GM20431 (cell line): ENCODE measurements at regions not wholly inside any gene's neighbourhood (a gene's known extent, or its start where the extent isn't known, plus 50 kb on each side); places are given as distances from the start of the nearest gene placed in this dataset.
"Not testable (repeated sequence)": the region's sequence is repeated elsewhere in the genome, so short reads cannot be mapped to it uniquely, and the experiment has no call there.

Experiments
- in situ Hi-C: fragments of 300-500 bp; cut with MseI, MboI; formaldehyde crosslinking; loops from one replicate; pipeline ENCODE4 v1.15.0; 2020; ENCODE audit warnings: low sequenced_read_pairs; ENCODE audit not compliant: unreplicated experiment

GRCh38 chr13:68892596-68892995 is 1215.0 kb upstream of the ATXN8OS start:
- in situ Hi-C loops: not testable (repeated sequence)

DNA sequence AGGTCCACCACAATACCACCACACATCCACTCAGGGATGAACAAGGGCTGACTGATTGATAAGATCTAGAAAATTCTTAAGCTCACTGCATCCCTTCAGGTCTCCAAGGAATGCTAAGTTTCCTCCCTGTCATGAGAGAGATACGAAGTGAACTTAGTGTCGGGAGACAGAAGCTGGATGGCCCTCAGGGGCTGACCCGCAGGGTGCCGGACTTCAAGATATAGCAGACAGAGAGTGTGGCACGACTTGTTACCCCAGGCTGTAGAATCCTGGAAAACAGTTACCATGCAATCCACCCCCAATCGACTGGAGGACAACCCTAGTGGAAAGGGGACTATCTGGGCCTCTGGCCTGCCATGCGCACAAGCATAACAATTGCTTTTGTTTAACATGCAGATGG is 1217.5 kb upstream of the ATXN8OS start:
- in situ Hi-C loops: not testable (repeated sequence)

DNA sequence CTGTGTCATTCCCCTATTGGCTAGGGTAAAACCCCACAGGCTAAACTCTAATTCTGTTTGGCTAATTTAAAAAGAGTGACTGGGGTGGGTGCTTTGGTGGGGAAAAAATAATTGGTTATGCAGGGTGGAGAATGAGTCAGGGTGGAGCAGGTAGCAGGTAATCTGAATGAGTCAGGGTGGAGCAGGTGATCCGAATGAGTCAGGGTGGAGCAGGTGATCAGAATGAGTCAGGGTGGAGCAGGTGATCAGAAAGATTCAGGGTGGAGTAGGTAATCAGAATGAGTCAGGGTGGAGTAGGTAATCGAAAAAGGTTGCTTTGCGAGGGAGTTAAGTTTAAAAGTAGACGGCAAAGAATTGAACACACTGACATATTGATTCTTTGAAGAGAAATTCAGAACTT is 1218.8 kb upstream of the ATXN8OS start:
- in situ Hi-C loops: no loop called here

DNA sequence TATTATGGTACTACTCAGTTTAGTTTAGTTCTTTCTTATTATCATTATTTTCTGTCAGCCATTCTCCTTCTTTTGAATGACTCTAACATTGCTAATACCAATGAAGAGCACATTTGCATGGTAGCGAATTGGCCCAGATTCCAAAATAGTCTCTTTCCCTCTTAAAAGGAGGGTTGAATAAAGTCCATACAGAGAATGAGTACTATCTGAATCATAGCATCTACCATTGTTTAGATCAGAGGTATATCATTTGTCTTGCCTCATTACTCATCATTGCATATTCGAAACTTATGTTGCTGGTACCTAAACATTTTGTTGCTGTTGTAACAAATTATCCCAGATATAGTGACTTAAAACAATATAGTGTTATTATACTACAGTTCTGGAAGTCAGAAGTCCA is 1235.3 kb upstream of the ATXN8OS start:
- in situ Hi-C loops: no loop called here

DNA sequence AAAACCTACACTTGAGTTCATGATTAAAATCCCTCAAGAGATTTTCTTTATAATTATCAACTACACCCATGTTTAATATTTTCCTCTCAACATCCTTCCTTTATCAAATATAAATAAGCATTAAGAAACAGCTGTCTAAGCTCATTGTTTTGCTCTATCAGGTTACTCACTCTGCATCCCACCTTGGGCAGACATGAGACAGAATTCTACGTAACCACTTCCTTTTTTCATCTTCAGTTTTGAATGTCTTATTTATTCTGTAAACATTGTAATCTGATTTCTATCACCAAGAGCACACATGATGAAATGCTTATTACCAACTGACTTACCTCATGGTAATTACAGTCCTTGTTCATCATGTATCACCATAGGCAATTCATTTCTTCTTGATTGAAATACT is 1256.6 kb upstream of the ATXN8OS start:
- in situ Hi-C loops: no loop called here

- in situ Hi-C loops: no loop called here
Observed at GRCh38 chr13:68850160-68850559, 1257.5 kb upstream of the ATXN8OS start.

DNA sequence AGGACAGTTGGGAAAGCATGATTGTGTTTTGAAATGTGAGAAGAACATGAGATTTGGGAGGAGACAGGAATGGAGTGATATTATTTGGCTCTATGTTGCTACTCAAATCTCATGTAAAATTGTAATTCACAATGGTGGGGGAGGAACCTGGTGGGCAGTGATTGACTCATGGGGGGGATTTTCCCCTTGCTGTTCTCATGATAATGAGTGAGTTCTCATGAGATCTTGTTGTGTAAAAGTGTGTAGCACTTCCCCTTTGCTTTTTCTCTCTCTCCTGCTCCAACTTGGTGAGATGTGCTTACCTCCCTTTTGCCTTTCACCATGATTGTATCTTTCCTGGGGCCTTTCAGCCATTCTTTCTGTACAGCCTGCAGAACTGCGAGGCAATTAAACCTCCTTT is 1261.0 kb upstream of the ATXN8OS start:
- in situ Hi-C loops: no loop called here

GRCh38 chr13:68834375-68834774 is 1273.3 kb upstream of the ATXN8OS start:
- in situ Hi-C loops: no loop called here

- in situ Hi-C loops: no loop called here
Observed at GRCh38 chr13:68816715-68817114, 1290.9 kb upstream of the ATXN8OS start.

DNA sequence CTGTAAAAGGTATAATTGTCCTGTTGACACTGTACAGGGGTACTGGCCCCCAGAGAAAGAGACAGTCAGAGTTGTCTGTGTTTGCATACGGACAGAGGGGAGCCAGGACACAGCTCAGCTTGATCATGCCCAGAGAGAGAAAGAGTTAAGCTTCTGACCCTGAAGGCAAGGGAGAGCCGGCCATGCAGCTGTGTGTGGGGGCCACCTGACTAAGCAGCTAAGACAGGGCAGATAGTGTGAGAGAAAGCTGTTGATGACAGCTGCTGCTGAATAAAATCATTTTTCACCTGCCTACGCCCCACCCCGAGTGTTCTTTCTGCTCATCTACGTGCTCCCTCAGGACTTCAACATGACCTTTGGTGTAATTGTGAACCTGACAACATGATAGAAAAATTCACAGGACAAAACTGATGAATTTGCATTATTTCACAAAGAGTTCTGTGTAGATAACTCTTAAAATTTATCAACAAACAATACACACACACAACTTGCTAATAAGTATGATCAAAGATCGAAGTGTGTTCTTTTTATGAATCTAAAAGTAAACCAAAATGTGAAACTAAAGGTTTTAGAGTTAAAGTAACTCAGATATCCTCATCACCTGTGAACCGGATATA is 1294.3 kb upstream of the ATXN8OS start:
- in situ Hi-C loops: no loop called here

GRCh38 chr13:68810660-68811059 is 1297.0 kb upstream of the ATXN8OS start:
- in situ Hi-C loops: no loop called here

DNA sequence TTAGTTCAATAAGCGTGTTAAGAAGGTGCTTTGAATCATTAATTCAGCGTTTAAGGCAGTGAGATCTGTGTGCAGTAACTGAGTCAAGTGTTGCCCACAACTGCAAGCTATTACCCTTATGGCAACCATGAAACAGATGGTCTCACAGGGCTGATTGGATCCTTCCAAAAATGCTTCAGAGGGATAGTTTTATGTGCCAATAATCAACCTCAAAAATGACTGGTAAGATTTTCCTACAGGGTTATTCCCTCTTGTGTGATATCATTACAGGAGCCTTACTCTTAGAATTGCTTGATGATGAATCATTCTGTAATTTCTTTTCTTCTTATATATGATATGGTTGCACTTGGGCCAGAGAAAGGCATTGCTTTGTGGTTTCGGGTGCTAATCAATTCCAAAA is 1299.2 kb upstream of the ATXN8OS start:
- in situ Hi-C loops: no loop called here

- in situ Hi-C loops: no loop called here
Observed at GRCh38 chr13:68806125-68806524, 1301.5 kb upstream of the ATXN8OS start.

GRCh38 chr13:68784275-68784674 is 1323.4 kb upstream of the ATXN8OS start:
- in situ Hi-C loops: no loop called here

DNA sequence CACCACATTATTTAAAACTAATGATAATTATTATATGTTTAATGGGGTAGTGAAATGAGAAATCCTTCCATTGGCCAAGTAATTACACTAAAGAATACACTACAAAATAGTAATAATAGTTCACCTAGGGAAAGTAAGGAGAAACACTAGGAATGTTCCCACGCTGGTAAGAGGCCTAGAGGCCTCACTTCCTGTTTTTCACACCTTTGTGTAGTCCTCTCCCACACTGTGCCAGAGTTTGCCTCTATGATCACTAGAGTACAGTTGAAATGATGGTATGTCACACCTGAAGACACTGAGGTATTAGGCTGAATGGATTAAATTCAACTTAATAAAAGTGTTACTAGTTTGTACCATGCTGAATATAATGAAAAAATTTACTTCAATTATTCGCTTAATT is 1348.0 kb upstream of the ATXN8OS start:
- in situ Hi-C loops: no loop called here

DNA sequence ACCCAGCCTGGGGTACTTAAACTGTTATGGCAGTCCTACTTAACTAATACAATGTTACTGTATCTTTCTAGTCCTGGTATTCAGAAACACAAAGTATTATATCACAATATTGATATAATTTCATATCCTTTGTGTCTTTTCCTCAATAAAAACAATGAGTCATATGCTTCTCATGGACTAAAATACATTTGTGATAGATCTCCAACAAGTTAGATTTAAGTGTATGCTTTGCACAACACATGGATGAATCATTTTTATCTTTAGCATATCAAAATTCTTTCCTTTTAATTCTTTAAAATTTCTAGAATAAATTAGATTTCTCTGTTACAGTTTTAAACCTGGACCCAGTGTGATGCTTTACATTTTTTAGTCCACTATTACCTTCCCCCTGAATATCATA is 1357.8 kb upstream of the ATXN8OS start:
- in situ Hi-C loops: no loop called here

DNA sequence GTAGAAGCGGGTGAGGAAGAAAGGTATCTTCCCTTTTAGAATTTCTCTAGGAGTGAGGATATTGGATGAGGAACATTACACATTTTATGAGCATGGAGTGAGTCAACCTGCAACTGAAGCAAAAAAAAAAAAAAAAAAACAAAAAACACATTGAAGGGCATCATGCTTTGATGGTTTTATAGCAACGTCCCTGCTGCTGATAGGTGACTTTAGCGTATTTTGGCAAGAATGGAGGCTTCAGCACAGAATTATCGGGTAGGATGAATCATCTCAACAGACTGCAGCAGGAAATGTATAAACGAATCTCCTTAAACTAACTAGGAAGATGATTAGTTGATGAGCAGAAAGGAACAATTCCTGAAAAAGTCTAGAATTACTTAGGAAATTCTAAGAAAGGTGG is 1359.6 kb upstream of the ATXN8OS start:
- in situ Hi-C loops: no loop called here

- in situ Hi-C loops: no loop called here
Observed at GRCh38 chr13:68745502-68745901, 1362.1 kb upstream of the ATXN8OS start.

DNA sequence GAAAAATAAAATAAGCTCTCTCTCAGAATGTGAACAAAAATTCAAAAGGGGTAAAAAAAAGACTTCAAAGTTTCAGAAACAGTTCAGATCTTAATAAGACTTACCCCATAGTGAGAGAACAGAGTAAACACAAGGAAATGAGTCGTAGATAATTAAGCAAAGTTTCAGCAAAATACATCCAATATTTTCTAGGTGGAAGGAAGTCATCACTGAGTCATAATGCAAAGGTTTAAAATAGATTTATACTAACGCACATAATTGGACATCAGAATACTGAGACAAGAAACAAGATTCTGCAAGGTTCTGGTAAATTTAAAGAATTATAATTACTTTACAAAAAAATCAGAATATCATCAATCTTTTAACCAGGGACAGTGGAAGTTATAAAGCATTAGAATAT is 1370.7 kb upstream of the ATXN8OS start:
- in situ Hi-C loops: no loop called here

- in situ Hi-C loops: no loop called here
Observed at GRCh38 chr13:68727798-68728197, 1379.8 kb upstream of the ATXN8OS start.

DNA sequence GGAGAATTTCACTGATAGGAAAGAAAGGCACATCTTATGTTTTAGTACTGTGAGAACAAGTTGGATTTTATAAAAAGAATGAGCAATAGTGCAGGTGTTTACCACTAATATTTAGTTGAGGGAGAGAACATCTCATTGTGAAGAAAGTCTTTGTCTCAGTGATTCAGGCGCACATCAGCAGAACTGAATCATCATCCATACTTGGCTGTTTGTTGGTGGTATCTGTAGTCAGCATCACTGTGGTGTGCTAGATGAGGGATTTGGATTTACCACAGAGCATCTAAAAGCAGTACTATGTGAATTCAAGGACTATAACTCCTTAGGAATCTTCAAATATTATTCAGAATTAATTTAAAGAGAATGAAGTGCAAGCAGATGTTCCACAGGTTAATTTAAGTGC is 1380.5 kb upstream of the ATXN8OS start:
- in situ Hi-C loops: no loop called here

- in situ Hi-C loops: no loop called here
Observed at GRCh38 chr13:68719815-68720214, 1387.8 kb upstream of the ATXN8OS start.

- in situ Hi-C loops: no loop called here
Observed at GRCh38 chr13:68715651-68716050, 1392.0 kb upstream of the ATXN8OS start.
